HEK293 (cell line): ENCODE measurements at regions not wholly inside any gene's neighbourhood (a gene's known extent, or its start where the extent isn't known, plus 50 kb on each side); places are given as distances from the start of the nearest gene placed in this dataset.

Source experiments
- CTCF ChIA-PET: fragments of 350-600 bp; formaldehyde crosslinking; extraction: SDS; loops from one replicate; lab custom pipeline; 2021; ENCODE audit warnings: antibody characterized with exemption; lab: Yijun Ruan, JAX
- POLR2A ChIA-PET: fragments of 300-600 bp; formaldehyde crosslinking; extraction: SDS; loops from one replicate; lab custom pipeline; 2020; ENCODE audit warnings: antibody characterized with exemption, inconsistent platforms; lab: Yijun Ruan, JAX
- H3K27ac ChIP-seq: fragments of 200-500 bp; sonication (Bioruptor generic); 2 replicates; pipeline ENCODE4 v1.5.1; 2014; ENCODE audit warnings: low read depth, low read length, control low read depth, inconsistent platforms; ENCODE audit errors: extremely low read depth
- H3K36me3 ChIP-seq, 2 experiments: fragments of 200-500 bp in 1 of 2; sonication (Bioruptor generic) in 1 of 2; 1 replicate in 1 of 2; 2 replicates in 1 of 2; pipeline ENCODE4 v1.5.1; 2014 to 2017; ENCODE audit warnings: inconsistent platforms in 2 of 2, low read length in 2 of 2; ENCODE audit not compliant: control insufficient read depth in 2 of 2, insufficient read depth in 1 of 2
- H3K4me1 ChIP-seq: fragments of 200-500 bp; sonication (Bioruptor generic); 2 replicates; pipeline ENCODE4 v1.5.1; 2014; ENCODE audit warnings: mild to moderate bottlenecking, low read length, inconsistent platforms; ENCODE audit not compliant: control insufficient read depth, insufficient read depth
- H3K4me3 ChIP-seq: 2 replicates; pipeline ENCODE4 v1.5.1; 2011; ENCODE audit warnings: low read depth, mild to moderate bottlenecking, control low read depth, low read length, moderate library complexity
- H3K9me3 ChIP-seq: fragments of 200-500 bp; sonication (Bioruptor generic); 2 replicates; pipeline ENCODE4 v1.5.1; 2014; ENCODE audit warnings: low read depth, low read length, inconsistent platforms; ENCODE audit not compliant: control insufficient read depth, insufficient read depth
- ATF2 ChIP-seq: fragments of 450-650 bp; formaldehyde crosslinking; IDR thresholded peaks from 2 replicates; pipeline ENCODE4 v1.5.1; 2016; ENCODE audit warnings: missing biosample characterization, missing genetic modification characterization, low read depth
- GFI1B ChIP-seq: fragments of 450-650 bp; formaldehyde crosslinking; IDR thresholded peaks from 2 replicates; pipeline ENCODE4 v1.5.1; 2016; ENCODE audit warnings: missing biosample characterization, missing genetic modification characterization
- HOXC10 ChIP-seq: sonication (generic); formaldehyde crosslinking; IDR thresholded peaks from 2 replicates; pipeline ENCODE4 v1.8.1; 2023; ENCODE audit warnings: mild to moderate bottlenecking, missing genetic modification reagents
- ZFHX2 ChIP-seq: fragments of 450-650 bp; formaldehyde crosslinking; conservative IDR thresholded peaks from 2 replicates; pipeline ENCODE4 v1.5.1; 2016; ENCODE audit warnings: missing biosample characterization, missing genetic modification characterization
- ZFP3 ChIP-seq: fragments of 450-650 bp; formaldehyde crosslinking; IDR thresholded peaks from 2 replicates; pipeline ENCODE4 v1.5.1; 2016; ENCODE audit warnings: low read depth, missing biosample characterization, missing genetic modification characterization
- ZFP41 ChIP-seq: fragments of 450-650 bp; formaldehyde crosslinking; IDR thresholded peaks from 2 replicates; pipeline ENCODE4 v1.5.1; 2016; ENCODE audit warnings: missing biosample characterization, missing genetic modification characterization, borderline replicate concordance
- ZFP69B ChIP-seq: fragments of 450-650 bp; formaldehyde crosslinking; IDR thresholded peaks from 2 replicates; pipeline ENCODE4 v1.5.1; 2016; ENCODE audit warnings: missing biosample characterization, missing genetic modification characterization
- ZNF211 ChIP-seq: fragments of 450-650 bp; formaldehyde crosslinking; IDR thresholded peaks from 2 replicates; pipeline ENCODE4 v1.5.1; 2016; ENCODE audit warnings: low read depth, missing biosample characterization, missing genetic modification characterization
- ZNF248 ChIP-seq: fragments of 450-650 bp; formaldehyde crosslinking; IDR thresholded peaks from 2 replicates; pipeline ENCODE4 v1.5.1; 2017; ENCODE audit warnings: missing biosample characterization, missing genetic modification characterization
- ZNF391 ChIP-seq: fragments of 450-650 bp; formaldehyde crosslinking; IDR thresholded peaks from 2 replicates; pipeline ENCODE4 v1.5.1; 2016; ENCODE audit warnings: low read depth, missing biosample characterization, missing genetic modification characterization, borderline replicate concordance
- ZNF404 ChIP-seq: fragments of 450-650 bp; formaldehyde crosslinking; IDR thresholded peaks from 2 replicates; pipeline ENCODE4 v1.5.1; 2017; ENCODE audit warnings: missing biosample characterization, missing genetic modification characterization
- ZNF530 ChIP-seq: fragments of 450-650 bp; formaldehyde crosslinking; IDR thresholded peaks from 2 replicates; pipeline ENCODE4 v1.5.1; 2016; ENCODE audit warnings: low read depth, missing biosample characterization, missing genetic modification characterization
- ZNF701 ChIP-seq: fragments of 450-650 bp; formaldehyde crosslinking; IDR thresholded peaks from 2 replicates; pipeline ENCODE4 v1.5.1; 2016; ENCODE audit warnings: missing biosample characterization, missing genetic modification characterization
- ZNF768 ChIP-seq: fragments of 450-650 bp; formaldehyde crosslinking; IDR thresholded peaks from 2 replicates; pipeline ENCODE4 v1.5.1; 2018; ENCODE audit warnings: missing biosample characterization, mild to moderate bottlenecking, missing genetic modification characterization
- ZSCAN30 ChIP-seq: fragments of 450-650 bp; IDR thresholded peaks from 2 replicates; pipeline ENCODE4 v1.5.1; 2018; ENCODE audit warnings: missing biosample characterization, mild to moderate bottlenecking, missing genetic modification characterization, moderate library complexity
- TF ChIP-seq, protein P1 (sequence below): fragments of 450-650 bp; formaldehyde crosslinking; IDR thresholded peaks from 2 replicates; pipeline ENCODE4 v1.5.1; 2016; ENCODE audit warnings: missing biosample characterization, missing genetic modification characterization
- TF ChIP-seq, protein P2 (sequence below): fragments of 450-650 bp; IDR thresholded peaks from 2 replicates; pipeline ENCODE4 v1.5.1; 2018; ENCODE audit warnings: missing biosample characterization, mild to moderate bottlenecking, missing genetic modification characterization
- TF ChIP-seq, protein P3 (sequence below): IDR thresholded peaks from 2 replicates; pipeline ENCODE4 v1.6.1; 2011; ENCODE audit warnings: mild to moderate bottlenecking, low read depth, low read length, borderline replicate concordance
- TF ChIP-seq, protein P4 (sequence below): fragments of 450-650 bp; formaldehyde crosslinking; IDR thresholded peaks from 2 replicates; pipeline ENCODE4 v1.5.1; 2016; ENCODE audit warnings: missing biosample characterization, missing genetic modification characterization
- TF ChIP-seq, protein P5 (sequence below): fragments of 450-650 bp; formaldehyde crosslinking; IDR thresholded peaks from 2 replicates; pipeline ENCODE4 v1.5.1; 2016; ENCODE audit warnings: missing biosample characterization, missing genetic modification characterization
- TF ChIP-seq, protein P6 (sequence below): fragments of 450-650 bp; formaldehyde crosslinking; IDR thresholded peaks from 2 replicates; pipeline ENCODE4 v1.5.1; 2017; ENCODE audit warnings: missing biosample characterization, missing genetic modification characterization

GRCh38 chr10:59968705-59969104 is 62.3 kb upstream of the CCDC6 start:
- POLR2A ChIA-PET = no interaction called here
- H3K36me3 ChIP-seq = no peaks in the 10 kb centered on the region
- H3K9me3 ChIP-seq = no peaks in the 10 kb centered on the region
- CTCF ChIA-PET = no interaction called here
- no peak for TF ChIP-seq ZFP41
- TF ChIP-seq, protein P1, sequence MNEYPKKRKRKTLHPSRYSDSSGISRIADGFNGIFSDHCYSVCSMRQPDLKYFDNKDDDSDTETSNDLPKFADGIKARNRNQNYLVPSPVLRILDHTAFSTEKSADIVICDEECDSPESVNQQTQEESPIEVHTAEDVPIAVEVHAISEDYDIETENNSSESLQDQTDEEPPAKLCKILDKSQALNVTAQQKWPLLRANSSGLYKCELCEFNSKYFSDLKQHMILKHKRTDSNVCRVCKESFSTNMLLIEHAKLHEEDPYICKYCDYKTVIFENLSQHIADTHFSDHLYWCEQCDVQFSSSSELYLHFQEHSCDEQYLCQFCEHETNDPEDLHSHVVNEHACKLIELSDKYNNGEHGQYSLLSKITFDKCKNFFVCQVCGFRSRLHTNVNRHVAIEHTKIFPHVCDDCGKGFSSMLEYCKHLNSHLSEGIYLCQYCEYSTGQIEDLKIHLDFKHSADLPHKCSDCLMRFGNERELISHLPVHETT = no peak
- no peak for TF ChIP-seq GFI1B
- no peak for TF ChIP-seq HOXC10 (CRISPR knock-in tag)
- no peak for TF ChIP-seq ZFP69B (tag by site-specific recombination)
- no peak for TF ChIP-seq ATF2 (tag by site-specific recombination)
- no peak overlapping the region for H3K4me3 ChIP-seq
- H3K27ac ChIP-seq = no peak overlapping the region
- no peaks in the 10 kb centered on the region for H3K4me1 ChIP-seq

GRCh38 chr10:59967079-59967478 is 60.7 kb upstream of the CCDC6 start:
- H3K4me3 ChIP-seq = no peak overlapping the region
- H3K9me3 ChIP-seq = no peaks in the 10 kb centered on the region
- ChIA-PET POLR2A (interaction anchor here (0.6 kb wide), 1 partner anchor 29 kb away, joined by 5 read pairs; no protein-coding TSS in a partner anchor), CTCF (no interaction called here)
- no peaks in the 10 kb centered on the region for H3K36me3 ChIP-seq
- H3K4me1 ChIP-seq = no peaks in the 10 kb centered on the region
- H3K27ac ChIP-seq = no peak overlapping the region
- TF ChIP-seq ZNF701 (tag by site-specific recombination) = no peak
- TF ChIP-seq, protein P2, sequence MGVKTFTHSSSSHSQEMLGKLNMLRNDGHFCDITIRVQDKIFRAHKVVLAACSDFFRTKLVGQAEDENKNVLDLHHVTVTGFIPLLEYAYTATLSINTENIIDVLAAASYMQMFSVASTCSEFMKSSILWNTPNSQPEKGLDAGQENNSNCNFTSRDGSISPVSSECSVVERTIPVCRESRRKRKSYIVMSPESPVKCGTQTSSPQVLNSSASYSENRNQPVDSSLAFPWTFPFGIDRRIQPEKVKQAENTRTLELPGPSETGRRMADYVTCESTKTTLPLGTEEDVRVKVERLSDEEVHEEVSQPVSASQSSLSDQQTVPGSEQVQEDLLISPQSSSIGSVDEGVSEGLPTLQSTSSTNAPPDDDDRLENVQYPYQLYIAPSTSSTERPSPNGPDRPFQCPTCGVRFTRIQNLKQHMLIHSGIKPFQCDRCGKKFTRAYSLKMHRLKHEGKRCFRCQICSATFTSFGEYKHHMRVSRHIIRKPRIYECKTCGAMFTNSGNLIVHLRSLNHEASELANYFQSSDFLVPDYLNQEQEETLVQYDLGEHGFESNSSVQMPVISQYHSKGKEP (tag by site-specific recombination) = peak; percentile 50
- TF ChIP-seq, protein P3, sequence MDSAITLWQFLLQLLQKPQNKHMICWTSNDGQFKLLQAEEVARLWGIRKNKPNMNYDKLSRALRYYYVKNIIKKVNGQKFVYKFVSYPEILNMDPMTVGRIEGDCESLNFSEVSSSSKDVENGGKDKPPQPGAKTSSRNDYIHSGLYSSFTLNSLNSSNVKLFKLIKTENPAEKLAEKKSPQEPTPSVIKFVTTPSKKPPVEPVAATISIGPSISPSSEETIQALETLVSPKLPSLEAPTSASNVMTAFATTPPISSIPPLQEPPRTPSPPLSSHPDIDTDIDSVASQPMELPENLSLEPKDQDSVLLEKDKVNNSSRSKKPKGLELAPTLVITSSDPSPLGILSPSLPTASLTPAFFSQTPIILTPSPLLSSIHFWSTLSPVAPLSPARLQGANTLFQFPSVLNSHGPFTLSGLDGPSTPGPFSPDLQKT = no peak
- no peak for TF ChIP-seq HOXC10 (CRISPR knock-in tag)
- no peak for TF ChIP-seq ZFP3 (tag by site-specific recombination)
- TF ChIP-seq, protein P4, sequence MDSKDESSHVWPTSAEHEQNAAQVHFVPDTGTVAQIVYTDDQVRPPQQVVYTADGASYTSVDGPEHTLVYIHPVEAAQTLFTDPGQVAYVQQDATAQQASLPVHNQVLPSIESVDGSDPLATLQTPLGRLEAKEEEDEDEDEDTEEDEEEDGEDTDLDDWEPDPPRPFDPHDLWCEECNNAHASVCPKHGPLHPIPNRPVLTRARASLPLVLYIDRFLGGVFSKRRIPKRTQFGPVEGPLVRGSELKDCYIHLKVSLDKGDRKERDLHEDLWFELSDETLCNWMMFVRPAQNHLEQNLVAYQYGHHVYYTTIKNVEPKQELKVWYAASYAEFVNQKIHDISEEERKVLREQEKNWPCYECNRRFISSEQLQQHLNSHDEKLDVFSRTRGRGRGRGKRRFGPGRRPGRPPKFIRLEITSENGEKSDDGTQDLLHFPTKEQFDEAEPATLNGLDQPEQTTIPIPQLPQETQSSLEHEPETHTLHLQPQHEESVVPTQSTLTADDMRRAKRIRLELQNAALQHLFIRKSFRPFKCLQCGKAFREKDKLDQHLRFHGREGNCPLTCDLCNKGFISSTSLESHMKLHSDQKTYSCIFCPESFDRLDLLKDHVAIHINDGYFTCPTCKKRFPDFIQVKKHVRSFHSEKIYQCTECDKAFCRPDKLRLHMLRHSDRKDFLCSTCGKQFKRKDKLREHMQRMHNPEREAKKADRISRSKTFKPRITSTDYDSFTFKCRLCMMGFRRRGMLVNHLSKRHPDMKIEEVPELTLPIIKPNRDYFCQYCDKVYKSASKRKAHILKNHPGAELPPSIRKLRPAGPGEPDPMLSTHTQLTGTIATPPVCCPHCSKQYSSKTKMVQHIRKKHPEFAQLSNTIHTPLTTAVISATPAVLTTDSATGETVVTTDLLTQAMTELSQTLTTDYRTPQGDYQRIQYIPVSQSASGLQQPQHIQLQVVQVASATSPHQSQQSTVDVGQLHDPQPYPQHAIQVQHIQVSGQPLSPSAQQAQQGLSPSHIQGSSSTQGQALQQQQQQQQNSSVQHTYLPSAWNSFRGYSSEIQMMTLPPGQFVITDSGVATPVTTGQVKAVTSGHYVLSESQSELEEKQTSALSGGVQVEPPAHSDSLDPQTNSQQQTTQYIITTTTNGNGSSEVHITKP (tag by site-specific recombination) = no peak
- no peak for TF ChIP-seq ZNF530 (tag by site-specific recombination)
- TF ChIP-seq ZNF391 = no peak
- TF ChIP-seq, protein P5, sequence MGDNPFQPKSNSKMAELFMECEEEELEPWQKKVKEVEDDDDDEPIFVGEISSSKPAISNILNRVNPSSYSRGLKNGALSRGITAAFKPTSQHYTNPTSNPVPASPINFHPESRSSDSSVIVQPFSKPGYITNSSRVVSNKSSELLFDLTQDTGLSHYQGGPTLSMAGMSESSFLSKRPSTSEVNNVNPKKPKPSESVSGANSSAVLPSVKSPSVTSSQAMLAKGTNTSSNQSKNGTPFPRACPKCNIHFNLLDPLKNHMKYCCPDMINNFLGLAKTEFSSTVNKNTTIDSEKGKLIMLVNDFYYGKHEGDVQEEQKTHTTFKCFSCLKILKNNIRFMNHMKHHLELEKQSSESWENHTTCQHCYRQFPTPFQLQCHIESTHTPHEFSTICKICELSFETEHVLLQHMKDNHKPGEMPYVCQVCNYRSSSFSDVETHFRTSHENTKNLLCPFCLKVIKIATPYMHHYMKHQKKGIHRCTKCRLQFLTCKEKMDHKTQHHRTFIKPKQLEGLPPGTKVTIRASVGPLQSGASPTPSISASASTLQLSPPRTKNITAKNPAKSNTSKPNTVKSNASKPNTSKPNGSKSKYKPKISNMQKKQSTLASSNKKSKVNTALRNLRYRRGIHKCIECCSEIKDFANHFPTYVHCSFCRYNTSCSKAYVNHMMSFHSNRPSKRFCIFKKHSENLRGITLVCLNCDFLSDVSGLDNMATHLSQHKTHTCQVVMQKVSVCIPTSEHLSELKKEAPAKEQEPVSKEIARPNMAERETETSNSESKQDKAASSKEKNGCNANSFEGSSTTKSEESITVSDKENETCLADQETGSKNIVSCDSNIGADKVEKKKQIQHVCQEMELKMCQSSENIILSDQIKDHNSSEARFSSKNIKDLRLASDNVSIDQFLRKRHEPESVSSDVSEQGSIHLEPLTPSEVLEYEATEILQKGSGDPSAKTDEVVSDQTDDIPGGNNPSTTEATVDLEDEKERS (tag by site-specific recombination) = no peak
- TF ChIP-seq, protein P6, sequence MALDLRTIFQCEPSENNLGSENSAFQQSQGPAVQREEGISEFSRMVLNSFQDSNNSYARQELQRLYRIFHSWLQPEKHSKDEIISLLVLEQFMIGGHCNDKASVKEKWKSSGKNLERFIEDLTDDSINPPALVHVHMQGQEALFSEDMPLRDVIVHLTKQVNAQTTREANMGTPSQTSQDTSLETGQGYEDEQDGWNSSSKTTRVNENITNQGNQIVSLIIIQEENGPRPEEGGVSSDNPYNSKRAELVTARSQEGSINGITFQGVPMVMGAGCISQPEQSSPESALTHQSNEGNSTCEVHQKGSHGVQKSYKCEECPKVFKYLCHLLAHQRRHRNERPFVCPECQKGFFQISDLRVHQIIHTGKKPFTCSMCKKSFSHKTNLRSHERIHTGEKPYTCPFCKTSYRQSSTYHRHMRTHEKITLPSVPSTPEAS (tag by site-specific recombination) = no peak
- no peak for TF ChIP-seq ZNF248 (tag by site-specific recombination)
- 0 out of 2 replicates have a peak, but pooled peaks have one; percentile 34 for TF ChIP-seq ZSCAN30
- no peak for TF ChIP-seq ZNF768 (tag by site-specific recombination)
- TF ChIP-seq ZFHX2 (tag by site-specific recombination) = no peak
- no peak for TF ChIP-seq ZNF404 (tag by site-specific recombination)
- no peak for TF ChIP-seq ZNF211 (tag by site-specific recombination)
